Hippocampal formation (tissue), 2 donors: ENCODE measurements at regions not wholly inside any gene's neighbourhood (a gene's known extent, or its start where the extent isn't known, plus 50 kb on each side); places are given as distances from the start of the nearest gene placed in this dataset.

Experiments
- DNase-seq, 2 donors: peaks; one replicate each; lab custom pipeline; 2025; lab: John Stamatoyannopoulos, UW

GRCh38 chr5:61263561-61264272 lies 68.3 kb upstream of the ZSWIM6 start:
- no peak for DNase-seq

- no peak for DNase-seq
Observed at GRCh38 chr5:61264273-61264661, 67.8 kb upstream of the ZSWIM6 start.

- no peak for DNase-seq
Observed at GRCh38 chr5:61267116-61267515, 64.9 kb upstream of the ZSWIM6 start.

- no peak for DNase-seq
Observed at GRCh38 chr5:61268871-61269270, 63.2 kb upstream of the ZSWIM6 start.

- no peak for DNase-seq
Observed at GRCh38 chr5:61270510-61271165, 61.4 kb upstream of the ZSWIM6 start.

GRCh38 chr5:61272688-61273087 lies 59.4 kb upstream of the ZSWIM6 start:
- no peak for DNase-seq

GRCh38 chr5:61273279-61273975 lies 58.6 kb upstream of the ZSWIM6 start:
- DNase-seq = no peak

- no peak for DNase-seq
Observed at GRCh38 chr5:61274511-61274911, 57.5 kb upstream of the ZSWIM6 start.

GRCh38 chr5:61275841-61276240 lies 56.2 kb upstream of the ZSWIM6 start:
- DNase-seq = peak; percentile 27 to 40

- peak in 1 of 2 donors; percentile 35 for DNase-seq
Observed at GRCh38 chr5:61277190-61277589, 54.9 kb upstream of the ZSWIM6 start.

GRCh38 chr5:61277781-61278180 lies 54.3 kb upstream of the ZSWIM6 start:
- no peak for DNase-seq

- no peak for DNase-seq
Observed at GRCh38 chr5:61279725-61280124, 52.3 kb upstream of the ZSWIM6 start.

- no peak for DNase-seq
Observed at GRCh38 chr5:61280205-61280604, 51.9 kb upstream of the ZSWIM6 start.

- DNase-seq = no peak
Observed at GRCh38 chr5:61280761-61281427, 51.2 kb upstream of the ZSWIM6 start.

- DNase-seq = no peak
Observed at GRCh38 chr5:61281686-61282085, 50.4 kb upstream of the ZSWIM6 start.
